K562 (cell line): ENCODE measurements at regions not wholly inside any gene's neighbourhood (a gene's known extent, or its start where the extent isn't known, plus 50 kb on each side); places are given as distances from the start of the nearest gene placed in this dataset.
"Not testable (repeated sequence)": the region's sequence is repeated elsewhere in the genome, so short reads cannot be mapped to it uniquely, and the experiment has no call there.

ENCODE experiments used
- ATAC-seq: fragments of 200-7000 bp; cut with Tn5 transposase; 3 replicates; pipeline ENCODE4 v1.9.1; 2020; ENCODE audit warnings: moderate library complexity
- BruUV-seq: library from RNA; stranded (reverse); fragments of 400-500 nt; replicated peaks from 2 replicates; lab custom pipeline; 2021; lab: Mats Ljungman, UMichigan
- CTCF ChIA-PET: fragments of 300-600 bp; formaldehyde crosslinking; extraction: SDS; loops from one replicate; lab custom pipeline; 2021; ENCODE audit warnings: low intra/inter-chr PET ratio; lab: Yijun Ruan, JAX
- POLR2A ChIA-PET: fragments of 300-600, 350-650 bp; sonication (Branson Sonifier 250); formaldehyde crosslinking; extraction: SDS; loops from one replicate; lab custom pipeline; 2021; ENCODE audit warnings: antibody characterized with exemption, inconsistent platforms; lab: Yijun Ruan, JAX
- DNase-seq, 4 experiments: peaks; one replicate each; pipeline versions ENCODE4 v3.0.0 to v3.0.0-alpha.2; 2011 to 2018; ENCODE audit warnings: low spot score in 3 of 4, mixed read lengths in 3 of 4; ENCODE audit errors: extremely low read depth in 1 of 4
- FAIRE-seq: peaks from 2 replicates; lab custom pipeline; 2011; peaks lifted over from hg19 to GRCh38; lab: Jason Lieb, UNC
- H2AFZ ChIP-seq: 2 replicates; pipeline ENCODE4 v1.6.0; 2011; ENCODE audit warnings: low read depth, low read length, control low read depth, inconsistent platforms
- H3K27ac ChIP-seq: fragments of 200-600 bp; 3 replicates; pipeline ENCODE4 v1.8.0; 2011; ENCODE audit warnings: low read depth, mild to moderate bottlenecking, control low read depth, inconsistent platforms, low read length, moderate library complexity, mixed read lengths; ENCODE audit errors: extremely low read depth
- H3K27me3 ChIP-seq, 2 experiments: fragments of 300-600 bp in 1 of 2; 2 replicates in 1 of 2; 3 replicates in 1 of 2; pipeline versions ENCODE4 v1.6.0 to v1.8.0; 2011; ENCODE audit warnings: inconsistent platforms in 2 of 2, low read length in 2 of 2, mild to moderate bottlenecking in 1 of 2, mixed read lengths in 1 of 2, moderate library complexity in 1 of 2; ENCODE audit not compliant: control insufficient read depth in 2 of 2, insufficient read depth in 2 of 2
- H3K36me3 ChIP-seq: fragments of 300-600 bp; 3 replicates; pipeline ENCODE4 v1.8.0; 2011; ENCODE audit warnings: mild to moderate bottlenecking, low read length, inconsistent platforms; ENCODE audit not compliant: control insufficient read depth, insufficient read depth
- H3K4me1 ChIP-seq, 2 experiments: fragments of 200-600 bp in 1 of 2; replicated peaks in 1 of 2; 2 replicates in 1 of 2; 3 replicates in 1 of 2; pipeline versions ENCODE4 v1.5.1 to v1.8.0; 2011; ENCODE audit warnings: inconsistent platforms in 2 of 2, low read length in 2 of 2, mild to moderate bottlenecking in 1 of 2, mixed read lengths in 1 of 2, moderate library complexity in 1 of 2; ENCODE audit not compliant: control insufficient read depth in 2 of 2, insufficient read depth in 2 of 2
- H3K4me2 ChIP-seq: 2 replicates; pipeline ENCODE4 v1.6.1; 2011; ENCODE audit warnings: low read length, control low read depth, inconsistent platforms, mixed read lengths; ENCODE audit not compliant: insufficient read depth
- H3K4me3 ChIP-seq: fragments of 200-600 bp; sonication (generic), shearing (Covaris generic); 2 replicates; pipeline ENCODE4 v1.5.1; 2016; ENCODE audit warnings: control low read depth, inconsistent platforms
- H3K79me2 ChIP-seq: fragments of 200-600 bp; 3 replicates; pipeline ENCODE4 v1.8.0; 2011; ENCODE audit warnings: low read length, inconsistent platforms; ENCODE audit not compliant: control insufficient read depth, insufficient read depth
- H3K9ac ChIP-seq, 2 experiments: 2 replicates each; pipeline versions ENCODE4 v1.6.0 to v1.6.1; 2011; ENCODE audit warnings: low read depth in 2 of 2, low read length in 2 of 2, control low read depth in 1 of 2, inconsistent platforms in 1 of 2, mild to moderate bottlenecking in 1 of 2, mixed read lengths in 1 of 2; ENCODE audit not compliant: insufficient read depth in 1 of 2
- H3K9me1 ChIP-seq: one replicate; pipeline ENCODE4 v1.6.0; 2011; ENCODE audit warnings: inconsistent platforms, mild to moderate bottlenecking, low read length, moderate library complexity; ENCODE audit not compliant: control insufficient read depth, insufficient read depth
- H3K9me3 ChIP-seq: replicated peaks from 2 replicates; pipeline ENCODE4 v1.5.1; 2011; ENCODE audit warnings: low read depth, low read length, inconsistent platforms; ENCODE audit not compliant: control insufficient read depth, insufficient read depth
- H4K20me1 ChIP-seq: replicated peaks from 2 replicates; pipeline ENCODE4 v1.6.1; 2011; ENCODE audit warnings: low read length, inconsistent platforms, mixed read lengths; ENCODE audit not compliant: control insufficient read depth, insufficient read depth
- ARID2 ChIP-seq: fragments of 450-650 bp; IDR thresholded peaks from 2 replicates; pipeline ENCODE4 v1.6.1; 2017; ENCODE audit warnings: antibody characterized with exemption, mild to moderate bottlenecking
- EHMT2 ChIP-seq: fragments of 450-650 bp; IDR thresholded peaks from 2 replicates; pipeline ENCODE4 v1.6.1; 2018; ENCODE audit warnings: antibody characterized with exemption
- HSF4 ChIP-seq: fragments of 250-450 bp; sonication (Bioruptor Pico); IDR thresholded peaks from 2 replicates; pipeline ENCODE4 v2.1.2; 2022; ENCODE audit warnings: mild to moderate bottlenecking, moderate library complexity, borderline replicate concordance
- LARP7 ChIP-seq: fragments of 450-650 bp; IDR thresholded peaks from 2 replicates; pipeline ENCODE4 v1.6.1; 2016
- SNIP1 ChIP-seq: fragments of 450-650 bp; IDR thresholded peaks from 2 replicates; pipeline ENCODE4 v1.7.1; 2017; ENCODE audit warnings: low read depth, mild to moderate bottlenecking
- ZNF584 ChIP-seq: fragments of 200-800 bp; sonication (Bioruptor generic); IDR thresholded peaks from 2 replicates; pipeline ENCODE4 v1.6.1; 2016; ENCODE audit warnings: low read depth, mild to moderate bottlenecking, missing genetic modification characterization, missing compliant biosample characterization
- WGBS: fragments of 100-300 bp; shearing (Covaris generic); methylation state at CpG from one replicate; pipeline ENCODE4 v1.1.6; 2016; ENCODE audit warnings: low coverage, mixed read lengths; ENCODE audit not compliant: insufficient coverage; ENCODE audit errors: missing lambda C conversion rate; 5-methylcytosine and 5-hydroxymethylcytosine counted together
- in situ Hi-C: fragments of 300-500 bp; cut with MboI; formaldehyde crosslinking; loops from 4 replicates; pipeline ENCODE4 v1.15.0; 2018; ENCODE audit warnings: inconsistent platforms, mixed read lengths
- intact Hi-C: fragments of 100-400 bp; cut with micrococcal nuclease; formaldehyde crosslinking; loops from 2 replicates; pipeline ENCODE4 v1.14.2; 2022
- TF ChIP-seq, protein P1 (sequence below): sonication (generic); formaldehyde crosslinking; IDR thresholded peaks from 2 replicates; pipeline ENCODE4 v1.8.1; 2023; ENCODE audit warnings: mild to moderate bottlenecking, missing genetic modification reagents
- TF ChIP-seq, protein P2 (sequence below): sonication (generic); IDR thresholded peaks from 2 replicates; pipeline ENCODE4 v1.6.1; 2016
- TF ChIP-seq, protein P3 (sequence below): fragments of 450-650 bp; IDR thresholded peaks from 2 replicates; pipeline ENCODE4 v1.6.1; 2014; ENCODE audit warnings: low read depth, mild to moderate bottlenecking, moderate library complexity, borderline replicate concordance
- TF ChIP-seq, protein P4 (sequence below), 2 experiments: fragments of 450-650 bp in 1 of 2; sonication (generic) in 1 of 2; formaldehyde crosslinking in 1 of 2; IDR thresholded peaks in 1 of 2; conservative IDR thresholded peaks in 1 of 2; 2 replicates each; pipeline versions ENCODE4 v1.6.1 to v1.8.1; 2016 to 2023; ENCODE audit warnings: mild to moderate bottlenecking in 2 of 2, moderate library complexity in 2 of 2, inconsistent platforms in 1 of 2, missing genetic modification reagents in 1 of 2

DNA sequence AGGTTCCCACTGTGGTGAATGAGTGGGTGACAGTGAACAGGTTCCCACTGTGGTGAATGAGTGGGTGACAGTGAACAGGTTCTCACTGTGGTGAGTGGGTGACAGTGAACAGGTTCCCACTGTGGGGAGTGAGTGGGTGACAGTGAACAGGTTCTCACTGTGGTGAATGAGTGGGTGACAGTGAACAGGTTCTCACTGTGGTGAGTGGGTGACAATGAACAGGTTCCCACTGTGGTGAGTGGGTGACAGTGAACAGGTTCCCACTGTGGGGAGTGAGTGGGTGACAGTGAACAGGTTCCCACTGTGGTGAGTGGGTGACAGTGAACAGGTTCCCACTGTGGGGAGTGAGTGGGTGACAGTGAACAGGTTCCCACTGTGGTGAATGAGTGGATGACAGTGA lies 637.6 kb downstream of the UQCRFS1 start:
- DNase-seq, ATAC-seq, H3K27me3 ChIP-seq, H2AFZ ChIP-seq, CTCF ChIA-PET, FAIRE-seq, H3K9ac ChIP-seq, intact Hi-C loops, BruUV-seq, H3K36me3 ChIP-seq, H3K79me2 ChIP-seq, H3K9me3 ChIP-seq, POLR2A ChIA-PET, H3K4me3 ChIP-seq, H4K20me1 ChIP-seq, H3K27ac ChIP-seq, H3K9me1 ChIP-seq, in situ Hi-C loops, H3K4me2 ChIP-seq: not testable (repeated sequence)
- H3K4me1 ChIP-seq: peaks cover 6 to 19% of the 10 kb centered on the region in 2 experiments; a peak in 4 of 5 replicates

DNA sequence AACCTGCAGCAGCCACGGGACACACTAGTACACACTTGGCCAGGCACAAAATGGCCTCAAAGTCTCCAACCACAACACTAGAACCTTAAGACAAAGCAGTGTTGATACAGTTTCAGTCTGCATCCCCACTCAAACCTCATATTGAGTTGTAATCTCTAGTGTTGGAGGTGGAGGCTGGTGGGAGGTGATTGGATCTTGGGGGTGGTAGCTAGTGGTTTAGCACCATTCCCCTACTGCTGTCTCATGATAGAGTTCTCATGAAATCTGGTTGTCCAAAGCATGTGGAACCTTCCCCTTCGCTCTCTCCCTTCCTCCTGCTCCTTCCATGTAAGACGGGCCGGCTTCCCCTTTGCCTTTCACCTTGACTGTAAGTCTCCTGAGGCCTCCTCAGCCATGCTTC lies 638.7 kb downstream of the UQCRFS1 start:
- Histone ChIP-seq H3K27me3 (no peaks in the 10 kb centered on the region), H3K9me1 (no peaks in the 10 kb centered on the region), H3K4me3 (no peak overlapping the region), H3K4me1 (peaks cover 6 to 14% of the 10 kb centered on the region in 2 experiments; a peak in 4 of 5 replicates), H3K36me3 (no peaks in the 10 kb centered on the region), H3K9ac (no peak overlapping the region; a peak in 1 of 4 replicates), H3K79me2 (no peaks in the 10 kb centered on the region), H3K4me2 (peak overlapping the region; percentile 62), H2AFZ (peak overlapping the region; percentile 71), H4K20me1 (no peaks in the 10 kb centered on the region), H3K27ac (peak overlapping the region; percentile 38; the same call in 2 of the 3 replicates), H3K9me3 (no peaks in the 10 kb centered on the region)
- in situ Hi-C loops (no loop called here), intact Hi-C loops (no loop called here)
- ChIA-PET CTCF (interaction anchor here (0.6 kb wide), 1 partner anchor 29 kb away, joined by 3 read pairs; no protein-coding TSS in a partner anchor), POLR2A (interaction anchor here (1.0 kb wide), 1 partner anchor 25 kb away, joined by 3 read pairs; no protein-coding TSS in a partner anchor)
- 23% methylated on average over 4 of the region's 4 CpGs for WGBS
- DNase-seq (peak in 1 of 4 experiments; percentile 61), ATAC-seq (peak; percentile 77), FAIRE-seq (peak; percentile 82)
- no TSS peak for BruUV-seq
- TF ChIP-seq ZNF584: no peak
- 0 out of 2 replicates have a peak, but pooled peaks have one; percentile 51 for TF ChIP-seq EHMT2
- TF ChIP-seq, protein P1, sequence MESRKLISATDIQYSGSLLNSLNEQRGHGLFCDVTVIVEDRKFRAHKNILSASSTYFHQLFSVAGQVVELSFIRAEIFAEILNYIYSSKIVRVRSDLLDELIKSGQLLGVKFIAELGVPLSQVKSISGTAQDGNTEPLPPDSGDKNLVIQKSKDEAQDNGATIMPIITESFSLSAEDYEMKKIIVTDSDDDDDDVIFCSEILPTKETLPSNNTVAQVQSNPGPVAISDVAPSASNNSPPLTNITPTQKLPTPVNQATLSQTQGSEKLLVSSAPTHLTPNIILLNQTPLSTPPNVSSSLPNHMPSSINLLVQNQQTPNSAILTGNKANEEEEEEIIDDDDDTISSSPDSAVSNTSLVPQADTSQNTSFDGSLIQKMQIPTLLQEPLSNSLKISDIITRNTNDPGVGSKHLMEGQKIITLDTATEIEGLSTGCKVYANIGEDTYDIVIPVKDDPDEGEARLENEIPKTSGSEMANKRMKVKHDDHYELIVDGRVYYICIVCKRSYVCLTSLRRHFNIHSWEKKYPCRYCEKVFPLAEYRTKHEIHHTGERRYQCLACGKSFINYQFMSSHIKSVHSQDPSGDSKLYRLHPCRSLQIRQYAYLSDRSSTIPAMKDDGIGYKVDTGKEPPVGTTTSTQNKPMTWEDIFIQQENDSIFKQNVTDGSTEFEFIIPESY: no peak
- no peak for TF ChIP-seq SNIP1
- no peak for TF ChIP-seq LARP7
- TF ChIP-seq, protein P2, sequence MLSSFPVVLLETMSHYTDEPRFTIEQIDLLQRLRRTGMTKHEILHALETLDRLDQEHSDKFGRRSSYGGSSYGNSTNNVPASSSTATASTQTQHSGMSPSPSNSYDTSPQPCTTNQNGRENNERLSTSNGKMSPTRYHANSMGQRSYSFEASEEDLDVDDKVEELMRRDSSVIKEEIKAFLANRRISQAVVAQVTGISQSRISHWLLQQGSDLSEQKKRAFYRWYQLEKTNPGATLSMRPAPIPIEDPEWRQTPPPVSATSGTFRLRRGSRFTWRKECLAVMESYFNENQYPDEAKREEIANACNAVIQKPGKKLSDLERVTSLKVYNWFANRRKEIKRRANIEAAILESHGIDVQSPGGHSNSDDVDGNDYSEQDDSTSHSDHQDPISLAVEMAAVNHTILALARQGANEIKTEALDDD: peak; percentile 76
- TF ChIP-seq HSF4 (CRISPR knock-in tag): no peak
- TF ChIP-seq, protein P3, sequence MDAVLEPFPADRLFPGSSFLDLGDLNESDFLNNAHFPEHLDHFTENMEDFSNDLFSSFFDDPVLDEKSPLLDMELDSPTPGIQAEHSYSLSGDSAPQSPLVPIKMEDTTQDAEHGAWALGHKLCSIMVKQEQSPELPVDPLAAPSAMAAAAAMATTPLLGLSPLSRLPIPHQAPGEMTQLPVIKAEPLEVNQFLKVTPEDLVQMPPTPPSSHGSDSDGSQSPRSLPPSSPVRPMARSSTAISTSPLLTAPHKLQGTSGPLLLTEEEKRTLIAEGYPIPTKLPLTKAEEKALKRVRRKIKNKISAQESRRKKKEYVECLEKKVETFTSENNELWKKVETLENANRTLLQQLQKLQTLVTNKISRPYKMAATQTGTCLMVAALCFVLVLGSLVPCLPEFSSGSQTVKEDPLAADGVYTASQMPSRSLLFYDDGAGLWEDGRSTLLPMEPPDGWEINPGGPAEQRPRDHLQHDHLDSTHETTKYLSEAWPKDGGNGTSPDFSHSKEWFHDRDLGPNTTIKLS: no peak
- TF ChIP-seq ARID2: no peak
- TF ChIP-seq, protein P4, sequence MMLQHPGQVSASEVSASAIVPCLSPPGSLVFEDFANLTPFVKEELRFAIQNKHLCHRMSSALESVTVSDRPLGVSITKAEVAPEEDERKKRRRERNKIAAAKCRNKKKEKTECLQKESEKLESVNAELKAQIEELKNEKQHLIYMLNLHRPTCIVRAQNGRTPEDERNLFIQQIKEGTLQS (IDR thresholded peaks at IDR 0.05): no peak
- TF ChIP-seq, protein P4 (CRISPR knock-in tag; conservative IDR thresholded peaks at IDR 0.05): no peak
